ENCODE measurements at regions not wholly inside any gene's neighbourhood (a gene's known extent, or its start where the extent isn't known, plus 50 kb on each side); places are given as distances from the start of the nearest gene placed in this dataset.

DNA sequence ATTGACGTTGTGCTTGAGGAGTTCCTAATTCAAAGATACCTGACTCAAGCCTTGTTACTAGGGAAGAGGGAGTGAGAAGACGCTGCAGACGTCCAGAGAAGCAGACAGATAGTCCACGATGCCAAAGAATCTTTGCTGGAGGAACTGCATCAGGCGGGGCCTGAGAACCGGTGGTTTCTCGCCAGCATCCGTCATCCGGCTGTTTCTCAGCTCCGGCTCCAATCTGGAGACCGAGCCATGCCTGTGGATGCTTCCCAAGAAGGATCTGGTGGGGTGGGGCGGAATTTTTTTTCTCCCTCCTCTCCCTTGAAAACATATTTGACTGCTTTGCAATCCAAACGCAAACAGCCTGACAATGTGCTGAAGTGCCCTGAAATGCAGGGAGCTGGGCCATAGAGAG is 125.8 kb upstream of the SRSF6 start:
- TF ChIP-seq ELF4 (IDR thresholded peaks at IDR 0.05) (no peak), FOXK2 (IDR thresholded peaks at IDR 0.05) (no peak), FOXM1 (IDR thresholded peaks at IDR 0.05; ENCODE audit: borderline replicate concordance) (no peak), TARDBP (IDR thresholded peaks at IDR 0.05) (no peak), NFRKB (IDR thresholded peaks at IDR 0.05) (no peak), SUZ12 (IDR thresholded peaks at IDR 0.05) (no peak), HDGF (IDR thresholded peaks at IDR 0.05; ENCODE audit: borderline replicate concordance) (no peak), SP1 (IDR thresholded peaks at IDR 0.05) (no peak), FOXA1 (IDR thresholded peaks at IDR 0.05) (no peak), BHLHE40 (IDR thresholded peaks at IDR 0.05; ENCODE audit: borderline replicate concordance) (no peak), ARNT (IDR thresholded peaks at IDR 0.05) (no peak), PKNOX1 (IDR thresholded peaks at IDR 0.05) (no peak)
